ENCODE measurements at regions not wholly inside any gene's neighbourhood (a gene's known extent, or its start where the extent isn't known, plus 50 kb on each side); places are given as distances from the start of the nearest gene placed in this dataset.

- TF ChIP-seq POLR2A (IDR thresholded peaks at IDR 0.05; ENCODE audit: low read depth) (no peak), CTCF (IDR thresholded peaks at IDR 0.05) (no peak), POLR2AphosphoS5 (IDR thresholded peaks at IDR 0.05) (no peak)
Measured at GRCh38 chr4:189053621-189054020, 887.1 kb upstream of the FRG1 start.
